Choroid plexus epithelial cell (primary cell): ENCODE measurements at regions not wholly inside any gene's neighbourhood (a gene's known extent, or its start where the extent isn't known, plus 50 kb on each side); places are given as distances from the start of the nearest gene placed in this dataset.

ENCODE experiments used
- DNase-seq: peaks from one replicate; pipeline ENCODE4 v3.0.0-alpha.2; 2010; ENCODE audit warnings: low read depth
- H3K4me3 ChIP-seq: 2 replicates; pipeline ENCODE4 v1.5.1; 2011; ENCODE audit warnings: low read depth, mild to moderate bottlenecking, control low read depth, low read length, moderate library complexity
- TF ChIP-seq, protein P1 (sequence below): conservative IDR thresholded peaks from 2 replicates; pipeline ENCODE4 v1.5.1; 2011; ENCODE audit warnings: low read depth, mild to moderate bottlenecking, control low read depth, inconsistent platforms, low read length, moderate library complexity

DNA sequence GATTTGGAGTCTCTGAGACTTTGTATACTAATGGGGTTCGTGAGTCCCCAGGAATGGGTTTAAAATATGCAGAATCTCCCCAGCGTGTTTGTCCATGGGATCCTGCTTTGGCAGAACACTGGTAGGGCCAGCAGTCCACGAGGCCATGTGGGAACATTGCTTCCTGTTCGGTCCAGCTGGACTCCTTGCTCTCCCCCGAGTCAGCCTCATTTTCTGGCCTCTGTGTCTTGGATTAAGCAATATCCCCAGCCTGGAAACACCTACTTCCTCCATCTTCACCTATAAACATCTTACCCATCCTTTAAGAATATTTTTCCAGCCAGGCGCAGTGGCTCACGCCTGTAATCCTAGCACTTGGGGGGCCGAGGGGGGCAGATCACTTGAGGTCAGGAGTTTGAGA is 142.4 kb downstream of the NAV1 start:
- no peak for DNase-seq
- TF ChIP-seq, protein P1, sequence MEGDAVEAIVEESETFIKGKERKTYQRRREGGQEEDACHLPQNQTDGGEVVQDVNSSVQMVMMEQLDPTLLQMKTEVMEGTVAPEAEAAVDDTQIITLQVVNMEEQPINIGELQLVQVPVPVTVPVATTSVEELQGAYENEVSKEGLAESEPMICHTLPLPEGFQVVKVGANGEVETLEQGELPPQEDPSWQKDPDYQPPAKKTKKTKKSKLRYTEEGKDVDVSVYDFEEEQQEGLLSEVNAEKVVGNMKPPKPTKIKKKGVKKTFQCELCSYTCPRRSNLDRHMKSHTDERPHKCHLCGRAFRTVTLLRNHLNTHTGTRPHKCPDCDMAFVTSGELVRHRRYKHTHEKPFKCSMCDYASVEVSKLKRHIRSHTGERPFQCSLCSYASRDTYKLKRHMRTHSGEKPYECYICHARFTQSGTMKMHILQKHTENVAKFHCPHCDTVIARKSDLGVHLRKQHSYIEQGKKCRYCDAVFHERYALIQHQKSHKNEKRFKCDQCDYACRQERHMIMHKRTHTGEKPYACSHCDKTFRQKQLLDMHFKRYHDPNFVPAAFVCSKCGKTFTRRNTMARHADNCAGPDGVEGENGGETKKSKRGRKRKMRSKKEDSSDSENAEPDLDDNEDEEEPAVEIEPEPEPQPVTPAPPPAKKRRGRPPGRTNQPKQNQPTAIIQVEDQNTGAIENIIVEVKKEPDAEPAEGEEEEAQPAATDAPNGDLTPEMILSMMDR = no peak
- no peak overlapping the region for H3K4me3 ChIP-seq

DNA sequence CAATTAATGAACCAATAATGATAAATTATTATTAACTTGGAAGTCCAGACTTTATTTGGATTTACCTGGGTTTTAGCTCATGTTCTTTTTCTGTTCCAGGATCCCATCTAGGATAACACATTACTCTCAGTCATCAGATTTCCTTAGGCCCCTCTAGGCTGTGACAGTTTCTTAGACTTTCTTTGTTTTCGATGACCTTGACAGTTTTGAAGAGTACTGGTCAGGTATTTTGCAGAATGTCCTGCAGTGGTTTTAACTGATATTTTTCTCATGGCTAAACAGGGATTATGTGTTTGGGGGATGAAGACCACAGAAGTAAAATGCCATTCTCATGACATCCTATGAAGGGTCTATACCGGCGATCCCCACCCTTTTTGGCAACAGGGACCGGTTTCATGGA is 144.0 kb downstream of the NAV1 start:
- no peak for DNase-seq
- TF ChIP-seq, protein P1 = no peak
- no peak overlapping the region for H3K4me3 ChIP-seq

DNA sequence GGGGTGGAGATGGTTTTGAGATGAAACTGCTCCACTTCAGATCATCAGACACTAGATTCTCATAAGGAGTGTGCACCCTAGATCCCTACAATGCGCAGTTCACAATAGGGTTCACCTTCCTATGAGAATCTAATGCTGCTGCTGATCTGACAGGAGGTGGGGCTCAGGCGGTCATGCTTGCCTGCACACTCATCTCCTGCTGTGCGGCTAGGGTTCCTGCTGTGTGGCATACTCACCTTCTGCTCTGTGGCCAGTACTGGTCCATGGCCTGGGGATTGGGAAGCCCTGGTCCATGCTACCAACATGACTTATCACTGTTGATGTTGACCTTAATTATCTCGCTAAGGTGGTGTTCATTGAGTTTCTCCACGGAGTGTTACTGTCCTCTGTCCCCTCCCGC is 144.5 kb downstream of the NAV1 start:
- DNase-seq = no peak
- TF ChIP-seq, protein P1 = no peak
- no peak overlapping the region for H3K4me3 ChIP-seq

DNA sequence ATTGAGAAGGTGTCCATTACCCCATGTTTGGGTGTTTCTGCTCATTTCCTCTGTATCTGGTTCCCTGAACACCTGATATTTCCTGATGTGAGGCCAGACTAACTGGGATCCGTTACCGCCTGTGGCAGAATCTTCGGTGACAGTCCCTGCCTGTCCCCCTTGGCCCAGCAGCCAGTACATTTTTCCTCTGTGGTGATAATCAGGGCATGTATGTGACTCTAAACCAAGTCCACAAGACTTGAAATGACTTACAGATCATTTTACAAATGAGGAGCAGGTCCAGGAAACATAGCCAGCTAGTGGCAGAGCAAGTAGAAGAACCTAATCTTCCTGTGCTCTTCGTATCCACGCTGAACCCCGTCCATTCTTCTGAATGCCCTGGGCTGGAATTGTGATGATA is 143.5 kb upstream of the IPO9 start:
- DNase-seq = no peak
- no peak overlapping the region for H3K4me3 ChIP-seq
- TF ChIP-seq, protein P1 = no peak

DNA sequence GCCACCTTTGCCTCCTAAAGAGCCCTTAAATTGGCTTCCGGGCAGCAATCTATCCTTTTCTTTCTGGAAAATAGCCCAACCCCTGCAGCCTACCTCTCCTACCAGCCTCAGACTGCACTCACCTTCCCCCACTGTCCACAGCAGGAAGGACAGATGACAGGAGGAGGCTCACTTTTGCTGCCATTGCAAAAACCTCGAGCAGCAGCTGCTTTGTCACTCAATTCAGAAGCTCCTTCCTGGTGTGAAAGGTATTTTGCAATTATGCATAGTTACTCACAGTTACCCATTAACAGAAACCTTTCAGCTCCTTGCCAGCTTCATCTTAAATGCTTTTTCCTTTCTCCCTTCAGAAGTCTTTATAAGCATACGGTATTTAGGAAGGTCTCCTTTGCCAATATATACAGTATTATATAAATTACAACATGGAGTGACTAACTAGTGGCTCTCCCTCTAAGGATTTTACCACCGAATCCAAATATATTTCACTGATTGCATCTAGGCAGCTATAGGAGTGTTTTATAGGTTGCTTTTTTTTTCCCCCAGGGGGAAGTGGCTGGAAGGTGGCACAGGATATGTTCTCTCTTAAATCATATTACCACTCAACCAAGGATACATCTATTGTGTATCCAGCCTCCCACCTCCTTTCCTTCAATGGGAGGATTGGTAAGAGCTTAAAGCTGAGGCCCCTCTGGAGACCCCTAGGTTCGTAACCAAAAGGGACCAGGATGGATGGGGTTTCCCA is 142.1 kb upstream of the IPO9 start:
- H3K4me3 ChIP-seq = no peak overlapping the region
- DNase-seq = no peak
- TF ChIP-seq, protein P1 = no peak

DNA sequence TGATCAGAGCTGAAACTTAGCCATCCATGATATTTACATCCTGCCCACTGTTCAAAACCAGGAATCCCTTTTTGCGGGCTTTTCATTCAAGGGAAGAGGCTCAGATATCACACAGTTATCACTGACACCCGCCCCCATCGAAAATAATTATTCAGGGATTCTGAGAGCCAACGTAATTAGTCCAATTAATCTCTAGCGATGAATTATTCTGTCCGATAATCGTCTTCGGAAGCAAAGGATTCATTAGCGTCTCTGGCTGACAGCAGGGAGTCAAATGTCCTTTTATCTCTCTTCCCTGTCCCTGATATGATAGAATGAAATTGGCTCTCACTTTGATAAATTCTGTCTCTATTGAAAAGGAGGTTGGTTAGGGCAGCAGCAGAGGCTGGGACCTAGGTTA is 140.4 kb upstream of the IPO9 start:
- no peak for DNase-seq
- TF ChIP-seq, protein P1 = no peak
- H3K4me3 ChIP-seq = no peak overlapping the region

DNA sequence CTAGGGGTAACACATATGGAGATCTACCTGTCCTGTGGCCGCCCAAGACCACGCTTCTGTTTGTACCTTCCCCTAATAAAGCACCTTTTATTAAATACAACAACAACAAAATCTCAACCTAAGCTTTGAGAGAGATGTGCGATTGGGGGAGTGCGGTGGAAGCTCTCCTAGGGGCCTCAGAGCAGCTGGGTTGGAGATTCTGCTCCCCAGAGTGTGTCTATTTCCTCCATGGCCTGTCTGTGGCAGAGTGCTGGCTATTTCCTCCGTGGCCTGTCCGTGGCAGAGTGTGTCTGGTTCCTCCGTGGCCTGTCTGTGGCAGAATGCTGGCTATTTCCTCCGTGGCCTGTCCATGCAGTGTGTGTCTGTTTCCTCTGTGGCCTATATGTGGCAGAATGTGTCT is 139.3 kb upstream of the IPO9 start:
- TF ChIP-seq, protein P1 = no peak
- no peak overlapping the region for H3K4me3 ChIP-seq
- no peak for DNase-seq
